Esophagus muscularis mucosa (tissue), 3 donors: ENCODE measurements at regions not wholly inside any gene's neighbourhood (a gene's known extent, or its start where the extent isn't known, plus 50 kb on each side); places are given as distances from the start of the nearest gene placed in this dataset.

ENCODE experiments used
- POLR2A ChIP-seq: fragments of 450-650 bp; IDR thresholded peaks from one replicate; pipeline ENCODE4 v1.6.1; 2017; ENCODE audit warnings: antibody characterized with exemption, moderate library complexity, mild to moderate bottlenecking, low read depth
- POLR2AphosphoS5 ChIP-seq, 2 donors: sonication (generic); formaldehyde crosslinking; IDR thresholded peaks; one replicate each; pipeline ENCODE4 v1.6.1; 2017; ENCODE audit warnings: antibody characterized with exemption in 2 of 2
- TF ChIP-seq, protein P1 (sequence below), 3 experiments: fragments of 200-600 bp in 2 of 3; fragments of 450-650 bp in 1 of 3; sonication (generic) in 2 of 3; IDR thresholded peaks; one replicate each; pipeline ENCODE4 v1.5.1; 2017 to 2019; ENCODE audit warnings: antibody characterized with exemption in 3 of 3, mild to moderate bottlenecking in 2 of 3, moderate library complexity in 1 of 3

GRCh38 chr10:56469482-56469881, 108.4 kb upstream of the ZWINT start:
- TF ChIP-seq, protein P1, sequence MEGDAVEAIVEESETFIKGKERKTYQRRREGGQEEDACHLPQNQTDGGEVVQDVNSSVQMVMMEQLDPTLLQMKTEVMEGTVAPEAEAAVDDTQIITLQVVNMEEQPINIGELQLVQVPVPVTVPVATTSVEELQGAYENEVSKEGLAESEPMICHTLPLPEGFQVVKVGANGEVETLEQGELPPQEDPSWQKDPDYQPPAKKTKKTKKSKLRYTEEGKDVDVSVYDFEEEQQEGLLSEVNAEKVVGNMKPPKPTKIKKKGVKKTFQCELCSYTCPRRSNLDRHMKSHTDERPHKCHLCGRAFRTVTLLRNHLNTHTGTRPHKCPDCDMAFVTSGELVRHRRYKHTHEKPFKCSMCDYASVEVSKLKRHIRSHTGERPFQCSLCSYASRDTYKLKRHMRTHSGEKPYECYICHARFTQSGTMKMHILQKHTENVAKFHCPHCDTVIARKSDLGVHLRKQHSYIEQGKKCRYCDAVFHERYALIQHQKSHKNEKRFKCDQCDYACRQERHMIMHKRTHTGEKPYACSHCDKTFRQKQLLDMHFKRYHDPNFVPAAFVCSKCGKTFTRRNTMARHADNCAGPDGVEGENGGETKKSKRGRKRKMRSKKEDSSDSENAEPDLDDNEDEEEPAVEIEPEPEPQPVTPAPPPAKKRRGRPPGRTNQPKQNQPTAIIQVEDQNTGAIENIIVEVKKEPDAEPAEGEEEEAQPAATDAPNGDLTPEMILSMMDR (IDR thresholded peaks at IDR 0.05) = no peak
- no peak for TF ChIP-seq POLR2AphosphoS5 (IDR thresholded peaks at IDR 0.05)
- no peak for TF ChIP-seq POLR2A
